ENCODE measurements at regions not wholly inside any gene's neighbourhood (a gene's known extent, or its start where the extent isn't known, plus 50 kb on each side); places are given as distances from the start of the nearest gene placed in this dataset.

DNA sequence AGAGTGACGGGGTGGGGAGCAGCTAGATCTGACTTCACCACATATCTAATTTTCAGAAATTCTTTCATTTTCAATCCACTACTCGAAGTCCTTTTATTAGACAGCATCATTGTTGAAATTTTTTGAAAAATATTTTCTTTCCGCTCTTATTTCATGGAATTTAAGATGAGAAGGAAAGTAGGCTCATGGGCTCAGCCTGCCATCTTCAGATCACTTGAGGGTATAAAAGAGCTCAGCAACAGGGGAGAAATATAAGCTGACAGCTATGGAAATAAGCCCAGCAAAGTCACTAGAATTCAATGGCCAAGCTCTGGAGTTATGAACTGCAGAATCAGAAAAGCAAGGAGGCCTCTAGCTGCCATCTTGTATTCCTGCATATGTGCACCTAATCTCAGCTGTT, 389.1 kb downstream of the XPNPEP1 start:
- TF ChIP-seq, protein P1, sequence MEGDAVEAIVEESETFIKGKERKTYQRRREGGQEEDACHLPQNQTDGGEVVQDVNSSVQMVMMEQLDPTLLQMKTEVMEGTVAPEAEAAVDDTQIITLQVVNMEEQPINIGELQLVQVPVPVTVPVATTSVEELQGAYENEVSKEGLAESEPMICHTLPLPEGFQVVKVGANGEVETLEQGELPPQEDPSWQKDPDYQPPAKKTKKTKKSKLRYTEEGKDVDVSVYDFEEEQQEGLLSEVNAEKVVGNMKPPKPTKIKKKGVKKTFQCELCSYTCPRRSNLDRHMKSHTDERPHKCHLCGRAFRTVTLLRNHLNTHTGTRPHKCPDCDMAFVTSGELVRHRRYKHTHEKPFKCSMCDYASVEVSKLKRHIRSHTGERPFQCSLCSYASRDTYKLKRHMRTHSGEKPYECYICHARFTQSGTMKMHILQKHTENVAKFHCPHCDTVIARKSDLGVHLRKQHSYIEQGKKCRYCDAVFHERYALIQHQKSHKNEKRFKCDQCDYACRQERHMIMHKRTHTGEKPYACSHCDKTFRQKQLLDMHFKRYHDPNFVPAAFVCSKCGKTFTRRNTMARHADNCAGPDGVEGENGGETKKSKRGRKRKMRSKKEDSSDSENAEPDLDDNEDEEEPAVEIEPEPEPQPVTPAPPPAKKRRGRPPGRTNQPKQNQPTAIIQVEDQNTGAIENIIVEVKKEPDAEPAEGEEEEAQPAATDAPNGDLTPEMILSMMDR (IDR thresholded peaks at IDR 0.05): no peak
- TF ChIP-seq EZH2 (IDR thresholded peaks at IDR 0.05; ENCODE audit: borderline replicate concordance, insufficient read depth, low read depth, low read length, poor library complexity, severe bottlenecking): no peak

All from B cell (primary cell).